NCI-H146 (cell line): ENCODE measurements at regions not wholly inside any gene's neighbourhood (a gene's known extent, or its start where the extent isn't known, plus 50 kb on each side); places are given as distances from the start of the nearest gene placed in this dataset.

Experiments used
- DNase-seq: peaks from one replicate; lab custom pipeline; 2025; lab: John Stamatoyannopoulos, UW

DNA sequence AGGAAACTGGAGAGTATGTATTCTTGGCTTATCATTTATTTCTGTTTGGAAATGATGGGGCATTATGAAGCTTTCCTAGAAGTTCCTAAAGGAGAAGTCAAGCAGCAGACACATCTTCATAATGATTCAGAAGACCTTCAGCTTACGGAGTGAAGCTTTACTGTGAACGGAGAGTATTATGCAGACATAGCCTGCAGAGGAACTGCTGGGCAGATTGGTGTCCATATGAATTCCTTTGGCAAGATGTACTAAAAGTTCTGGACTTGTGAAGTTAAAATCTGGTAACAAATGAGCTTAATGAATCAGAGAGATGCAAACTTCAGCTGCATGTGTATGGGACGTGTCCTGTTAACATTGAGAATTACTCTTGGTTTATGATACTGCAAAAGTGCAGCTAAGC, 60.1 kb downstream of the NABP1 start:
- DNase-seq, result no peak

DNA sequence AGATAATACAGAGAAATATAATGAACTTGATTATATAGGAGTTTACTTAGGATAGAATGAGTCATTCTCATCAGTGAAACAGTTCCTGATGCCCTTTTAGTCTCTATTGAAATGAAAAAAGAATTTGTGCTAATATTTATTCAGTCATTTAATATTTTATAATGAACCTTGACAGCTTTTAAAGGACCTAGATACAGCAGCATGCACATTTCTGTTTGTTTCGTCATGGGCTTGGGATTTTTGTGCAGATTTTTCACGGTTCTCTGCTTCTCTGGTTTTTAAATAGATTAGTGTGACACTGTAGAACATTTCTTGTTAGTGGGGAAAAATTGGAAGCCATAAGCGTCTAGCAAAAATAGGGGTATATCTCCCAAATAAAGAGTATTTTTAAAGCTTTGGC, 60.7 kb downstream of the NABP1 start:
- DNase-seq, result peak; percentile 11

DNA sequence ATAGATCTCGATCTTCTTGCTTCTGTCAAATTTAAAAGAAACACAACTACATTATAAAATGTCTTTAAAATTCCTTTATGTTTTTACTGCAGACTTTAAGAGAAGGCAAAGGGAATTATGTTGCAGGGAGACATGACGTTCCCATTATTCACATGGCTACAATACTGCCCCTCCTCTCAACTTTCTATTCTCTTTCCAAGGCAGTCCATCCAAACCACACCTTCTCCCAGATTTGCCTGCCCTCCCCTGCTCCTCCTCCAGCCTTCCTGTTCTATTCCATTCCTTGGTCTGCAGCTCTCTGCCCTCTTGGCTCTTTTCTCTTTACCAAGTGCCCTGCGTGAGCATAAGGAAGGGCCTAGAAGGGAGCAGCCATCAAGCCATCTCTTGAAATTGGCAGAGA, 61.3 kb downstream of the NABP1 start:
- peak; percentile 15 for DNase-seq

DNA sequence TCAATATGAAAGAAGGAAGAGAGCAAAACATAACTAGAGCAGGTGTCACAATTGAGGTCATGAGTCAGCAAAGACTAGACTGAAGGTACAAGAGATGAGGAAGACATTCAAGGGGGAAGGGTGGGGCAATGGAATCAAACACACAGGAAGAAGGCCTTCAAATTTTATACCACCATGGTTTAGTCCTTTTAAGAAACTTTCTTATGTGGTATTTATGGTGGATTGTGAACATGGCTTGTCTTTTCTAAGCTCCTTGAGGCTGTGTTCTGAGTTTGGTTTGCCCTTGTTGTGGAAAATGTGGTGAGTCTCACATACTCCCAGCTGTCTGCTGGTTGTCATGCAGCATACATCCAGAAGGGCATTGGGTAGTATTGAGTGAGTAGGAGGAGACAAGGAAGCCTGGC, 62.1 kb downstream of the NABP1 start:
- no peak for DNase-seq

DNA sequence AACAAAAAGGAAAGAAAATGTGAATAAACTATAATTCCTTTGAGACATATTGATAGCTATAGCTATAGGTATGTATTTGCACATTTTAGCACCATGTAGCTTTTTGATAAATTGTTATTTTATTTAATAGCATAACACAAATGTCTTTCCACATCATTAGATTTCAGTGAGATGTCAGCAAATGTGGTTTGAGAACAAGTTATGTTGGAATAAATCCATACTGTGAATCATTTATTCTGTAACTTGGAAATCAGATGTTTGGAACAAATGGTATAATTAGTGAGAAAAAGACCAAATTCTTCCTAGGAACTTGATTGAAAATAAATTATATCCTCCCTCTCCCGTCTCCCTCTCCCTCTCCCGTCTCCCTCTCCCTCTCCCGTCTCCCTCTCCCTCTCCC, 62.8 kb downstream of the NABP1 start:
- DNase-seq, result no peak

DNA sequence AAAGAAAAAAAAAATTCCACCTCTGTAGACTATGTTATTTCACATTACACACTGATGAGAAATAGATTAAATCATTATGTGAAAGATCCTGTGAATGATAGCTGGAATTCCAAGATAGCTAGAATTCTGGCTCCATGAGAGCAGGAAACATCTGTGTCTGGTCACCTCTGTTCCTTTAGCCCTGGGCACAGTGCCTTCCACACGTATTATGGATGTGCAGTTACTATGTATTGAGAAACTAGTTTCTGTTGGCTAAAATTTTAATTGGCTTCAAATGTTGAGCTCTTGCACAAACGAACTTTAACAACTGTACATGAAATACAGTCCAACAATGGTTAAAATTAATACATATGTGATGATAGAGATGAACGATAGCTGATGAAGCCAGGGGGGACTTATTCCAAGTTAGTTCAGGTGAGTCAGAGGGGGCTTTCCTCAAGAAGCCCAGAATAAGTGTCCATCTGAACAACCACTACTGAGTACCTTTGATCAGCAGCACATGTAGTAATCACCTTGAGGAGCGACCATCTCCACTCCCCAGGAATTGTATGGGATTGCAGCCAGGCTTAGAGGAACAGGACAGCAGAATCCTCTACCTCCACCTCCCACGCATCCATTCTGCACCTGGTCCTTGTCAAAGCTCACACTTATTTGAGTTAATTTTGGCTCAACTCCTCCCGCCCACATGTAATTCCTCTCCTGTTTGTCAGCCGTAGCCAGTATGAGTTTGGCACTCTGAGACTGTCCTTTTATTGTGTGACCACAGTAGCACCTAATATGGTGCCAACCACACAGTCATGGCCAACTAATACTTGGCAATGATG, 68.6 kb downstream of the NABP1 start:
- no peak for DNase-seq

DNA sequence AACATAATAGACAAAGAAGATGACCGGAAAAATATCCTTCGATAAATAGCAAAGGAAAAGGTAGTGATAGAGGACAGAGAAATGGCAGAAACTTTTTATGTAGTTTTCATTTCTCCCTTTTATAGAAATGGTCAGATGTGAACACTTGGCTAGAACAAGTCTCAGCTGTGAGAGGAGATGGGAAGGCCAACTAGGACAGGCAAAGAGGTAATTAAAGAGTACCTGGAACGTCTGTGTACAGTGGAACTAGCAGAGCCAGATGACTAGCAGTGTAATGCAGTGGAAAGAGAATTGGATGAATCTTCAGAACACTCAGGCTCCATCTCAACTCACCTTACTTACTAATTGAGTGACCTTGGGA, 69.2 kb downstream of the NABP1 start:
- DNase-seq, result no peak

DNA sequence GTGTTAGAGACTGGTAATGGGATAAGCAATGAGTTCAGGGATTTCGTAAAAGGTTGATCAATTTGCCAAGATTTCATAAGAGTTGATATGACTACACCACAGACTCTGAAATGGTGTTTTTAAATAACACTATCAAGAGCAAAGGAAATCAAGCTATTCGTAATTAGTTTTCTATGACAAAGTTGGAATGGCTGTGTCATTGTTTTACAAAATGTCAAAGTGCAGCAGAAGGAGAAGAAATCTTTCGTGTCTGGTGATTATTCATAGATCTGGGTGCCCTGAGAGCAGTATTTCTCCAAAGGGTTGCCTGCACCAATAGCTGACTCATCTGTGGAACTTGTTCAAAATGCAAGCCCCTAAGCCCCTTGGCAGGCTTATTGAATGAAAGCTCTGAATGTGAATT, 70.1 kb downstream of the NABP1 start:
- DNase-seq, result no peak

DNA sequence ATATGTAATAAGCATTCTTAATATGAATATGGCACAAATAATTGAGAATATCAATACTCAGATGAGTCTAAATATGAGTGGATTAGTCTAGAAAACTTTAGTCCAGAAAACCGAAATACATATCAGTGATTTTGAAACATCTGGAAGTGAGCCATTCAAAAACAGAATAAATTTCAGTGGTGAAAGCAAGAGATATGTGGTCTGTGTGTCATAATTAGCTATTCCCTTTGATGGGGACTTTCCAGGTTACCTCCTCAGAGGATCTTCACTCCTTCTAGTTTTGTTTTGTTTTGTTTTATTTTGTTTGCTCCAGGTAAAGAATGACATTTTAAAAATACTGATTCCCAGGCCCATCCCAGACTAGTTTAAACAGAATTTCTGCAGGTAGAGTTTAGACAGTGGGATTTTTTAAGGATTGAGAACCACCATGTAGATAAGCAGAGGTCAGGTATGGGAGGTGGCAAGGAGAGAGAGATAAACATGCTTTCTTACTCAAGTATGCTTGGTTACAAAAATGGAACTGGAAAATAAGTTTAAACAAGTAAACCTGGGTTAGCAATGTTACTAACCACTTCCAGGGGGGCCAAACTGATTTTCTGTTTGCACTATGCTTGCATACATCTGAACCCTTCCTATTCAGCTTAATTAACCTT, 70.7 kb downstream of the NABP1 start:
- DNase-seq, result no peak

DNA sequence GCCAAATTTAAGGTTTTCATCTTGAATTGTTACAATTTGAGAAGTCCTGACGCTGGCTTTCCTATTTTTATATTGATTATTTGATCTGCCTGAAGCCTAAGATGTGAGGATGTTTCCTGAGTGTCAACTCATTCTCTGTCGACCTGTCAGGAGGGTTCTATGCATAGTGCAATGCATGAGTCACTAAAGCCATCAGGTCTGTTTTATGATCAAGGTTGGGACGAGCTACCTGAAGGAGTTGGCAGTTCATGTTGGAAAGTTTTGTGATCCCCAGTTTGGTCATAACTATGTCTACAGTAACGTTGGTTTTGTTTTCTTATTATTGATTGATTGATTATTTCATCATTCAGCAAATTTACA, 71.2 kb downstream of the NABP1 start:
- DNase-seq, result no peak

DNA sequence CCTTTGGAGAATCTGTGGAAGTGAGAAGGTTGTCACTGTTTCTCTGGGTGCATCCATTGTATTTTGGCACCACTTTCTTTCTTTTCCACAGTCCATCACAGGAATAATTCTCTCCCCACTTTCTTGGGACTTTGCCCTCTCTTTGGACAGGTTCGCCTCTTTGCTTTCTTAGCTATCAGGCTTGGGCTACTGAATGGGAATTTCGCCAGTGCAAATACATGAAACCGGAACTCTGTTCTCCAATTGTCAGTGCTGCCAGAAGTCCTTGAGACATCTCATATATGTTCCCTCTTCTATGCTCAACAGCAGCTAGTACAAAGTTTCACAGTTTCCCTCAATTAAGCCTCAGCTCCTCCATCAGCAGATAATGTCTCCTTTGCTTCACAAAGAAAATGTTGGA, 76.2 kb downstream of the NABP1 start:
- DNase-seq, result no peak

DNA sequence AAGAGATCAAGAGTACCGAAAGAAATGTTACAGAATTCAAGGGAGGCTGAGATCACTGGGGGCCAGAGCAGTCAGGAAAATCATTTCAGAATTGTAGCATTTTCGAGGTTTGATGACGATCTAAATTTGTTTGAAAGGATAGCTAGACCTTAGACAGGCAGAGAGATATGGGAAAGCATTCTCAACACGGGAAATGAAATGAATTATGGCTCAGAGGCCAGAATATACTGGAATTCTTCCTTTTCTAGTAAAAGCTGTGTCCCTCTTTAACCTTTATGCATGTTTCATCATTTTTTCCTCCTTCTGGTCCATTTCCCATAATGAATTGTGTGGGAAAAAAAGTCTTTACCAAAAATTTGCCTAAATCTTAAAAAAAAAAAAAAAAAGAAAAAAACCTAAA, 78.8 kb downstream of the NABP1 start:
- no peak for DNase-seq

DNA sequence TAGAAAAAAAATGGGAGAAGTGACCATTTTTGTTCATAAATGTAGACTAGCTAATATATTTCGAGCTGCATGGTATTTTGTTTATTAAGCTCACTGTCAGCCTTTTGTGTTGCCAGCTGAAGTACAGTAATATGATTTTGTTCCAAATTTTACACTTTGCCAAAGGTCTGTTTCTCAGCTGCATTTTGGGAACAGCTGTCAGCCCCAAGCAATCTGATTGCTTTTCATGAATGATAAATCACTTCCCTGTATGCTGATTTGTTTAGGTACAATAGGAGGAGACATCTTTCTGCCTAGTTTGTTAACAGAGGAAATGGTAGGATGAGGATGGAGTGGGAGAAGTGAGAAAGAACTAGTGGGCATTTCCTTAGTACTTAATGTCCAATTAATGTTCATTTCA, 79.3 kb downstream of the NABP1 start:
- DNase-seq, result no peak

DNA sequence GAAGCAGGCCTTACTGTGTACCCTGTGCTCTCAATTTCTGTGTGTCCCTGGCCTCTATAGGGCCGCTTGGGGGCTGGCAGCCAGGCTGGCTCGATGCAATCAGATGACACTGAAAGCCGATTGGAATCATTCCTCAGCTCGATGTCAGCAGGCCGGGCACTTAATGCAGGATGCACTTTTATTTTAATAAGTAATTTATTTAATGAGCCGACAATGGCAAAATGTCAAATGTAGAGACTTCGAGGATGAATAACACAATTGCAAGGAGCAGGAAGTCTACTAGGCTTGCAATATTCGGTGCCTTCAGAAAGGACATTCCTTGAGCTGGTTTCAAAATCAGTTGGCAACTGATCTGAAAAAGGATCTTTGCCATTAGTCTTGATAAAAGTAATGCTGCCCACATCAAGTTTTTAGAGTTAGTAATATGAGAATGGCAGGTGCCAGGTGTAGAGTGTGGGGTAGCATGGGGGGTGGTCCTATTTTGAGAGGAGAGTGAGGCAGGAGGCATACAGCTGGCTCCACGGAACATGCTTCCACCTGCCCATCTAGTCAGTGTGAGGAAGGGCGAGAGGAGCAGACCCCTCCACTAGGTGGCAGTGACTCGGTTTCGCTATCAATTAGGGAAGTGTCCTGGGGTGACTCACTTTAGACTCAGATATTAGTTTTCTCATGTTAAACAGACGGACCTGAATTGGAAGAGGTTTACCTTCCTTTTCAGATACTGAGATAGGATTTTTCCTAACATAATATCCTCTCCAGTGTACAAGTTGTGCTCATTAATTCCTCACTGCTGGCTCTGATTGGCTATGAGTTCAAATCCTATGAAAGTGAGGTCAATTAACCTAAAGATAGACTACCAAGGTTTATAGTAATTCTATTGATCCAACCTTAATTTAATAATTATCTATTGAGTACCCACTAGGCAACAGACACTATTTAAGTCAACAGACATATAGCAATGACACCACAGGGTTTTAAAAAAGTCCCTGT, 80.9 kb downstream of the NABP1 start:
- DNase-seq, result peak; percentile 64

DNA sequence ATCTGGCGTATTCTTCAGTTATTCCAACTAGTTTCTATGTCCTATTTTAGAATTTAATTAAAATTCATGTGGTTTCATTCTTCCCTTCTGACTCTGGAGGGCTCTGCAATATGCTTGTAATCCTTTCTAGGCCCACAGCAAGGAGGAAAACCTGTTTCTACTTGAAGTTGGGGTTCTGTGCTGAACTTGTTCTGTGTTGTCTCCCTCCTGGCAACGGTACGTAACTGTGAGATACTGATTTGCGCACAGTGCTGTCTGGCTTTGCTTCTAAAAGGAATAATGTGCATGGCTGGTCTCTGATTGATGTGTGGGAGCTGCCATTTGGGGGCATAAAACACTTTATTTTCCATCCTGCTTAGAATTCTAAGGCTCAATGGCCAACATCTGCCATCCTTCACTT, 81.7 kb downstream of the NABP1 start:
- no peak for DNase-seq

DNA sequence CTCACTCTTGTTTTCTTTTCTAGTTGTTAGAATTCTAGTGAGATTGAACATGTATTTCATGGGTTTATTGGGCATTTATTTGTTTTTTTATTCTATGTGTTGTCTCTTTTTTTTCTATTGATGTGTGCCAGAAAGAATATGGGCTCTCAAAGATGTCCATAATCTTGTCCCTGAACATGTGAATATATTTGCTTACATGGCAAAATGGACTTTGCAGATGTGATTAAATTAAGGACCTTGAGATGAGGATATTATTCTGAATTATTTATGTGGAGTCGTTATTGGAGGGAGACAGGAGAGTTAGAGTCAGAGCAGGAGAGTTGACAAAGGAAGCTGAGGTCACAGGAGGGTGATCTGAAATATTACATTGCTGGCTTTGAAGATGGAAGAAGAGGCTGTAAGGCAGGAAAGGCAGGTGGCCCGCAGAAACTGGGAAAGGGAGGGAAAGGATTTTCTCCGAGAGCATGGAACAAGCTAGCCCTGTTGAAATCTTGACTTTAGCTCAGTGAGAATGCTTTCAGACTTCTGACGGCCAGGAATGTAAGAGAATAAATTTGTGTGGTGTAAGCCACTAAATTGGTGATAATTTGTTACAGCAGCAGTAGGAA, 82.8 kb downstream of the NABP1 start:
- DNase-seq, result no peak

DNA sequence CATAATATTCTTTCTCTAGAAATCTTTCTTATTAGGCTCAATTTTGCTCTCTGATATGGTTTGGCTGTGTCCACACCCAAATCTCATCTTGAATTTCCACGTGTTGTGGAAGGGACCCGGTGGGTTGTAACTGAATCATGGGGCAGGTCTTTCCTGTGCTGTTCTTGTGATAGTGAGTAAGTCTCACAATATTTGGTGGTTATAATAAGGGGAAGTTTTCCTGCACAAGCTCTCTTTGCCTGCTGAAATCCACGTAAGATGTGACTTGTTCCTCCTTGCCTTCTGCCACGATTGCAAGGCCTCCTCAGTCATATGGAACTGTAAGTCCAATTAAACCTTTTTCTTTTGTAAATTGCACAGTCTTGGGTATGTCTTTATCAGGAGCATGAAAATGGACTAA, 73.8 kb downstream of the CAVIN2 start:
- no peak for DNase-seq

DNA sequence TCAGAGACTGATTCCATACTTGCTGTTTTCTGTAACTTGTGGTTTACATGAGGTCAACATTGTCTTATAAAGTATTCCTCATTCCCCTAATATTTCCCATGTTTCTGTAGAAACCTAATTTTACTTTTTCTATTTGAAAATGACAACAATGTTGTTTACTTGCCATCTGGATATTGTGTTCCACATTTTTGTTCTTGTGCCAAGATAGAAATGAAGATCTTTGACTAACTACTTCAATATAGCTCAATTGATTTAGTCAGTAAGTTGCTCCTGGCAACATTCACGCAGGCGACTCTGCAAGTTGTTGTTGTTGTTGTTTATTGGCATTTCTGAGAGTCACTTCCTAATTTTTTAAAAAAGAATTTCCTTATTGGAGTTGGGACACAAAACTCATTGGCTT, 69.5 kb downstream of the CAVIN2 start:
- DNase-seq, result no peak

DNA sequence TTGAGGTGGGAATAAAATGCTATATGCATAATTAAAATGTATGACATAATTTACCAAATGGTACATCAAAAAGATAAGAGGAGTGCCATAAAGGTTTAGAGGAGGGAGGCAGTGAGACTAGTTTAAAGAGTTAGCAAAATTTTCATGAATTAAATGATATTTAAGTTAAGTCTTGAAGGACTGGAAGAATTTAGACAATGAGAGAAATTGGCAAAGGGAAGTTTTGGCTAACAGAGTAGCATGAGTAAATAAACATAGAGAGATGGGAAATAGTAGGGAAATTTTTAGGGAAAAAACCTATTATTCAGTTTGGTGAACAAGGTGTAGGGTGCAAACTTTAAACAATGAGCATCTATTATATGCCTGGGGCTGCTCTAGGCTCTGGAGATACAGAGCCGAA, 68.8 kb downstream of the CAVIN2 start:
- no peak for DNase-seq

DNA sequence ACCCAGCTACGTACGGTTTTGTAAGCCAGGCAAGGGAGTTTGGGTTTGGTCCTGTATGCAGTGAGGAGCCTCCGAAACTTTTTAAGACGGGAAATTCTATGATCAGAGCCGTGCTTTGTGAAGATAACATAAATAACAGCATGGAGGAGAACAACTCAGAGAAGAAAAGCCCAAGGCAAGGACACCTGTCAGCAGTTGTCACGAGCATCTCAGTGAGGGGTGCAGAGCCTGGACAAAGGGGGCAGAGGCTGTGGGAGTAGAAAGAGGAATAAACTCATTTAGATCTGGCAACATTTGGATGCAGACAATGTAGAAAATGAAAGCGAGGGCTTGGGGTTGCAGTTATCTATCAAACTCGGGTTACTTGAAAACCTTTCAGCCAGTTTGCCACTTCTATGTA, 64.5 kb downstream of the CAVIN2 start:
- DNase-seq, result no peak

DNA sequence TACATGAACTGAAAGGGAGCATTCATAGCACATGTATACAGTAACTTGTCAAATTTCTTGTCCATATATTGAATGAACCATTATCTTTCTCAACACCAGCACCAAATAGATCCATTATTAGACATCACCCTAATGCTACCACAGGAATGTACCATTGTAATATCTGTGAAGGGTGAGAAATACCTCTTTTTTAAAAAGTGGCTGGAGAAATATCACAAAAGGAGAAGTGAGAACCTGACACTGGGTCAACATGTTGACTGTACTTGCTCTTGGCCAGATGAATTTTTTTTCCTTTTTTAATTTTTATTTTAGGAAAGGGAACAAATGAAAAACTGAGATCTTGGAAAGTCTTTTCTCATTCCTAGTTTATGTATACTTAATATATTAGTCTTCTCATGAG, 63.5 kb downstream of the CAVIN2 start:
- no peak for DNase-seq
